ENCODE measurements at regions not wholly inside any gene's neighbourhood (a gene's known extent, or its start where the extent isn't known, plus 50 kb on each side); places are given as distances from the start of the nearest gene placed in this dataset.
"Not testable (repeated sequence)": the region's sequence is repeated elsewhere in the genome, so short reads cannot be mapped to it uniquely, and the experiment has no call there.

DNA sequence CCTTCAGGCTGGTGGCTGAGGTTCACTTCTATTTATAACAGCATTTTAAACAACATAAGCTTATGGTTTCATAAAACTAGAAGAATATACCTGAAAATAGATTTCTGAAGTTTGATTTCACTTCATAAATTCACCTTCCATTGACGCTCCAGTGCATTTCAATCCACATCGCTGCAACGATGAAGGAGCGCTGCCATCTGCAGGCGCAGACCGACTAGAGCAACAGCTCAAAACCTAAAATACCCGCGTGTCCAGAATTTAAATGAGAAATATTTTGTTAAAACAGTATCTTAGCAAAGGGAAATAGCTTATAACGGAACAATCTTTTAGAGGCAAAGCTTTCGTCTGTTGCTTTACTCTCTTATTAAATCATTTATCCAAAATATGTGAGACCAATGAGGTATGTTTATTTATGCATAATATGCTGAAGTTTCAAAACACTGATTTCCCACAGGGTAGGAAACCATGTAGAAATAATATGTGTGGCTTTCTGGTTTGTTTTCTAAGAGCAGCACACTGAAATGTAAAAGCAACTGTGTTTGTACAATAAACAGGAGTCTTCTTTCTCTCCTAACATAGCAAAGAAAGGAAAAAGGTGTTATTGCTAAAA is 816.4 kb upstream of the FRG1 start:
- DNase-seq, result no peak

DNA sequence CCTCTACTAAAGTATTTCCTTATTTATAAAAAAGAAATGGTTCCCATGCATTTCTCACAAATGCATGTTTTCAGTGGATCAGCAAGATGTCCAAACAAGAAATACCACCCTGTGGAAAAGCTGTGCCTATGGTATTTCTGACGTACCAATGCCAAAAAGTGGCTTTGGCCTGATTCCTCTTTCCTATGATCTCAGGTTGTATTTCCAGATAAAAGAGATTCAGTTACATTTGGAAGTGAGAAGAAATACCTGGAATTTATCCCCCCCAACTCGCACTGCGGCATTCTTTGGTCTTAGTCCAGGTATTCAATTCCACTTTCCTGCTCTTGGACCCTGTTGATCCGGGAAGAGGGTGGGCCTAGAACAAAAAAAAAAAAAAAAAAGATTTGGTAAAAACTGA is 815.9 kb upstream of the FRG1 start:
- no peak for DNase-seq

DNA sequence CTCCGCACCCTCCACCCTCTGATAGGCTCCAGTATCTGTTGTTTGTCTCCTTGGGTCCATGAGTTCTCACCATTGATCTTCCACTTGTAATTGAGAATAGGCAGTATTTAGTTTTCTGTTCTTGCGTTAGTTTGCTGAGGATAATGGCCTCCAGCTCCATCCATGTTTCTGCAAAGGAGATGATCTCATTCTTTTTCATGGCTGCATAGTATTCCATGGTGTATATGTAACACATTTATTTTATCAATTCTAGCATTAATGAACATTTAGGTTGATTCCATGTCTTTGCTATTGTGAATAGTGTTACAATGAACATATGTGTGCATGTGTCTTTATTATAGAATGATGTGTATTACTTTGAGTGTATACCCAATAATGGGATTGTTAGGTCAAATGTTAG is 814.6 kb upstream of the FRG1 start:
- DNase-seq, result no peak

- DNase-seq, result no peak
Measured at GRCh38 chr4:189128341-189128740, 812.3 kb upstream of the FRG1 start.

DNA sequence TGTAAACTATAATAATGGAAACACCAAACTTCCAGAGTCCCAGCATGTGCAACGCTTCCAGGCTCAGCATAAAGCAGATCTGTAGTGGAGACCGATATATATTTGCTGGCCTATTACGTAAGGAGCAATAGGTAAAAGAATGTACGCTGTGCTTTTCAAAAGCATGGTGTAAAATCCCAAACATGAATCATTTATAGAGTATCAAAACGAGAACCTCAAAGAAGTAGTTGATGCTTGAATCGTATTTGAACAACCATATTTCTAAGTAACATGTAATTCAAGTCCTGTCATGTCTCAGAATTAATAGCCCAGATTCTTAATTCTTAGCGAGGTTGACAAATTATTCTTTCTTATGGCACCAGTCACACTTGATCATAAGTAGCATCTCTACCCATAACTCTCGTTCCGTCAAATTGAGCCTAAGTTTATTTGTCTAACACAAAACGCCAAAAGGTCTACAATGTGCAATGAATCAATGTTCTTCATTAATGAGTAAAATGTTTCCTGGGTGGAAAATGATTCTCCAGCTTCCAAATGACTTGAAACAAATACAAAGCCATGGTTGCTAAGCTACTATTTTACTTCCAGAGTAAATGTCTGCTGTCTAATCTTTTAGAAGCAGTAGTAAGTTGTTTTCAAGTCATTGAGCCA is 811.5 kb upstream of the FRG1 start:
- DNase-seq, result no peak

DNA sequence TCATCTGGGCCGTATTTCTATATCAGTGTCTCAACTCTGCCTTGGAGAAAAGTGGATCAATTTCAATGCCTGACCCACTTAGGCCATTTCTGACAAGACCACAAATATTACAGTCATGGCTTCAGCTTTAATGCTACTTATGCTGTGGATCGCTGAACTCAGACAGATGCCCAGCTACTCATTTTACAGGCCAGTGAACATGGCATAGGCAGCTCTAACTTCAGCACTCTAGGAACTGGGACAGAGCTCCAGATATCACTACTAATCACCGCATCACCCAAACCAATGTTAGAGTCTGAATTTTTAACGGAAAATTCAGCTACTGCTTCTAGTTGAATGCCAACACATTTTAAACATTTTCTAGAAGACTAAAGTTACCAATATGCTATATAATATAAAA is 809.6 kb upstream of the FRG1 start:
- no peak for DNase-seq

DNA sequence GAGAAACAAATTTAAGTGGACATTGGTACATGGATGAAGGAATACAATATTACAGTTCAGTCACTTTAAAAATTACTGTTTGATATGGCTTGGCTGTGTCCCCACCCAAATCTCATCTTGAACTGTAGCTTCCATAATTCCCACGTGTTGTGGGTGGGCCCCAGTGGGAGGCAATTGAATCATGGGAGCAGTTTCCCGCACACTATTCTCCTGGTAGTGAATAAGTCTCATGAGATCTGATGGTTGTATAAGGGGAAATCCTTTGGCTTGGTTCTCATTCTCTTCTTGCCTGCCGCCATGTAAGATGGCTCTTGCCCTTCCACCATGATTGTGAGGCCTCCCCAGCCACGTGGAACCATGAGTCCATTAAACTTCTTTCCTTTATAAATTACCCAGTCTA is 804.2 kb upstream of the FRG1 start:
- DNase-seq, result no peak

- DNase-seq, result no peak
Measured at GRCh38 chr4:189143263-189143952, 797.3 kb upstream of the FRG1 start.

- DNase-seq, result no peak
Measured at GRCh38 chr4:189147005-189147929, 793.4 kb upstream of the FRG1 start.

DNA sequence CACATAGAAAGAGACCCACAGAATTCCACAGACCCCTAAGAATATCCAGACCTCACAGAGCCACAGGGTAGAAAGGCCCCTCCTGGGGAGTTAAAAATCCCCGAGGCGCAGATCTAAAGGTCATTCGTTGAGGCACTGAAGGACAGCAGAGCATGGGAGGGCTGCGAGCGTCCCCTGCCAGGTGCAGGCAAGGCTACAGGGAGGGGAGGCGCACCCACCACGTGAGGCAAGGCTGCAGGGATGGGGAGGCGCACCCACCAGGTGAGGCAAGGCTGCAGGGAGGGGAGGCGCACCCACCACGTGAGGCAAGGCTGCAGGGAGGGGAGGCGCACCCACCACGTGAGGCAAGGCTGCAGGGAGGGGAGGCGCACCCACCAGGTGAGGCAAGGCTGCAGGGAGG is 785.6 kb upstream of the FRG1 start:
- DNase-seq, result not testable (repeated sequence)

GRCh38 chr4:189162073-189162789 is 778.4 kb upstream of the FRG1 start:
- no peak for DNase-seq

GRCh38 chr4:189162888-189163287 is 777.8 kb upstream of the FRG1 start:
- DNase-seq, result no peak

GRCh38 chr4:189176002-189176401 is 764.7 kb upstream of the FRG1 start:
- DNase-seq, result no peak

DNA sequence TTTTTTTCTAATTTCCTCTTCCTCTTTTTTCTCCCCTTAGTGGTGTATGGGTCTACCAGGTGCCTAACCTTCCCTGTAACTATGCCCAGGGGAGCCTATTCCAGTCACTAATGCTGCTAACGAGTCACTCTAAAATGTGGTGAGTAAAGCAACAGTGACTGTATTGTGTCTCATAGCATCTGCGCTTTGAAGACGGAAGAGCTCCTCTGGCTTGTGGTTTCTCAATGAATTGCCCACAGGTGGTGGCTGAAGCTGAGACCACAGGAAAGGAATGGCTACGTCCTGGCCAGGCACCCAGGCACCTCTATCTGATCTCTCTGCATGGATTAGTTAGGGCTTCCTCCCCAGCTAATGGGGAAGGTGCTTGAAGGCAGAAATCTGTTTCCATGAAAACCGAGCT is 763.5 kb upstream of the FRG1 start:
- DNase-seq, result no peak

DNA sequence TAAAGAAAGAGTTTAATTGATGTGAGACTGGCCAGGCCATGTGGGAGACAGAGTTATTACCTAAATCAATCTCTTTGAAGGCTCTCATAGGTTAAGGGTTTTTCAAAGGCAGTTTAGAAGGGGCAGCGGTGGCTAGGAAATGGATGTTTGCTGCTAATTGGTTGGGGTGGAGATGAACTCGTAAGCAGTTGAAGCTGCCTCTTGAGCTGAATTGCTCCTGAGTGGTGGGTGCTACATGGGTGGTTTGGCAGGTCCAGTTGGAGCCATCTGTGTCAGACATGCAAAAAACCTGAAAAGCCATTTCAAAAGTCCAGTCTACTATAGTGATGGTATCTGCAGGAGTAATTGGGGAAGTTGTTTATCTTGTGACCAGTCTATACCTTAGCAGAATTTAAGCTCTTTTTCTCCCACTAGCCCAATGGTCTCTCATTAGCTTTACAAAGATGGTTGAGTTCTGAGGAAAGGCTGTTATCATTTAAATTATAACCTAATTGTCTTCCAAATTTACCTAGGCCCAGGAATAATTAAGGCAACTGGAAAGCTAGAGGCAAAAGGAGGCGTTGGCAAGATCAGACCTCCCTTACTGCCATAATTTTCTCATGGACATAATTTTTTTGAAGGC is 762.4 kb upstream of the FRG1 start:
- no peak for DNase-seq

DNA sequence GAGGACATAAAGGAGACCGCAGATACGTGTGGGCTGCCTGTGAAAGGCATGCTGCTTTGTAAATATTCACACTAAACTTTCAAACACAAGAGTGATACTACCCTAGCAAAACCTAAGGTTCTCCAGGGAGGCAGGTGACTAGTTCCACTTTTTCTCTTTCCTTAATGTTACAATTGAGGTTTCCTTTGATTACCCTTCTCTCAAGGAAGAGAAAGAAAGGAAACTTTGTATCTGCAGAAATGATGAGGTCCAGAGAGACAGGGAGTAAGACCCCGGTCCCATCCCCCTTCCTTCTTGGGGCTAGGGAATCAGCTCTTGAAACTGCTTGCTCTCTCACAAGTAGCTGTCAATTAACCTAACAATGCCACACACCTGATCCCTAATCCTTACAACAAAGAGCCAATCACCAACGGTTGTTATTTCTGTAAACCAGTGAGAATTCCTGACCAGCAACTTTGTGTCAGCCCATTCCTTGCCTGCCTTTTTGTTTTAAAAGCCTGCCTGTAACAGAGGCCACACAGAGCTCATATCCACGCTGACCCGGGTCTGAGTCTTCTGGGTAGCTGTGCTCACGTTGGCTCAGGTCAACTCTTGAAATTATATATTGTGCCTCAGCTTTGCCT is 754.8 kb upstream of the FRG1 start:
- no peak for DNase-seq

- no peak for DNase-seq
Measured at GRCh38 chr4:189187531-189188052, 753.1 kb upstream of the FRG1 start.

- DNase-seq, result no peak
Measured at GRCh38 chr4:189198624-189199023, 742.0 kb upstream of the FRG1 start.

DNA sequence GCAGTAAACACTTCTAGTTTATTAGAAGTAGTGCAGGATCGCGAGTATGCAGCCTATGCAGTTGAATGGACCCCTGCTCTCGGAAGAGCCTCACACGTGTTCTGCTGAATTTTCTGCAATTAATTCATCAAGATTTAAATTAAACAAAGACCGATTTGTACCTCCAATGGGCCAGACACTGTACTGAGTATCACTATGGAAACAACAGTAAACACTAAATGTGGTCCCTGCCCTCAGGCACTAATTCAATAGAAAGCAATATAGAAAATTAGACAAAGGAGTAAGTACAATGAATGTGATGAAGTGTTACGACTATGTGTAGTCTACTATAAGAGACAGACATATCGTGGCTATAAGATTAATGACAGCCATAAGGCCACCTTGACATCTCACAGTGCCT is 740.3 kb upstream of the FRG1 start:
- DNase-seq, result no peak

DNA sequence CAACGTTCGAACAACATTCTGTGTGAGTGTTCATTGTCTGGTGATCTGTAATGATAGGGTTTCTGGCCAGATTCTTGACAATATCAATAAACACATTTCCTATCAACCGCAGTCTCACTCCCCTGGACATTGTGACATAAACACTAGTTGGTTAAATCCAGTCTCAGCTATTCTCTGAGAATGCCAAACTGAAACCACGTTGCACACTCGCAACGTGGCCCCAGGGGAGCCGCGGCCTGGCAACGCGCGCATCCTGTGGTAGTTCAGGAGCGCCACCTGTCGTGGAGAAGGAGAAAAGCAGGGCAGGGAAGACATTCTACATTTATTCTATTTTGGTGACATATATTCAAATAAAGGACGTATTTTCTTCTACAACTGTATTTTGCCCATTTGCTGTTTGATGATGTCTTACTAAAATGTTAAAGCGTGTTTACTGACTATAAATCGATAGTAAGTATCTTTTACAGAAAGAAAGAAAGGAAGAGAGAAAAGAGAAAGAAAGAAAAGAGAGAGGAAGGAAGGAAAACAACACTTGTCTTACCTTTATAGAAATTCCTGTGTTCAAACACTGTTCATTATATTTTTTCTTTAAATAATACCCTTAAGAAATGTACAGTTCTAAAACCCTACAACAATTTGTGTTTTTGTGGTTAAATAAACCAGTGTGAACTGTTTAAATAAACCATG is 738.3 kb upstream of the FRG1 start:
- no peak for DNase-seq

DNA sequence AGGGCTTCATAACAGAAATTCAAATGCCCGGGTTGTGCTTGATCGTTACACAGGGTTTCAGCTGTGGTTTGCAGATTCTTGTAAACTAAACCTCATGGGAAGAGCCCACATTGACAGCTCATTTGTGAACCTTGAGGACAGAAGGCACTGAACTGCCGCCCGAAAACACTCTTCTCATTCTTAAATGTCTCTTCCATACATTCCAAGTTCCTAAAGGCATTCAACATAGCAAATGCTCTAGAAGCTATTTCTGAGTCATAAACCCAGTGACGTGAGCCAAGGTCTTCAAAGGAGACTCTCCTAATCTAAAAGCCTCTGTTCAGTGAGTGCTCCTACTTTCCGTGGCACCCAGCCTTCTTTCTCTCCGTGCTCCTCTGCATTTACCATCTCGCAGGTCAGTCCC is 737.8 kb upstream of the FRG1 start:
- no peak for DNase-seq

All from effector CD8-positive, alpha-beta T cell (primary cell).